GM18909 (cell line): ENCODE measurements at regions not wholly inside any gene's neighbourhood (a gene's known extent, or its start where the extent isn't known, plus 50 kb on each side); places are given as distances from the start of the nearest gene placed in this dataset.
"Not testable (repeated sequence)": the region's sequence is repeated elsewhere in the genome, so short reads cannot be mapped to it uniquely, and the experiment has no call there.

Experiments used
- ATAC-seq: cut with Tn5 transposase; IDR thresholded peaks from one replicate; pipeline ENCODE4 v1.9.1; 2021; ENCODE audit warnings: mild to moderate bottlenecking; ENCODE audit not compliant: unreplicated experiment, poor library complexity

DNA sequence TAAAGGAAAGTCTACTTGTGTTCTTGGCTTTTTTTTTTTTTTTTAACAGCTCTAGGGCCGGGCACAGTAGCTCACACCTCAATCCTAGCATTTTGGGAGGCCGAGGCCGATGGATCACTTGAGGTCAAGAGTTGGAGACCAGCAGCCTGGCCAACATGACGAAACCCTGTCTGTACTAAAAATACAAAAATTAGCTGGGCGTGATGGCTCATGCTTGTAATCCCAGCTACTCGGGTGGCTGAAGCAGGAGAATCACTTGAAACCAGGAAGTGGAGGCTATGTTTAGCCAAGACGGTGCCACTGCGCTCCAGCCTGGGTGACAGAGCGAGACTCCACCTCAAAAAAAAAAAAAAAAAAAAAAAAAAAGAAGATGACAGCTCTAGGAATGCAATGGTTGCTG, 169.9 kb downstream of the NEDD1 start:
- ATAC-seq, result not testable (repeated sequence)

DNA sequence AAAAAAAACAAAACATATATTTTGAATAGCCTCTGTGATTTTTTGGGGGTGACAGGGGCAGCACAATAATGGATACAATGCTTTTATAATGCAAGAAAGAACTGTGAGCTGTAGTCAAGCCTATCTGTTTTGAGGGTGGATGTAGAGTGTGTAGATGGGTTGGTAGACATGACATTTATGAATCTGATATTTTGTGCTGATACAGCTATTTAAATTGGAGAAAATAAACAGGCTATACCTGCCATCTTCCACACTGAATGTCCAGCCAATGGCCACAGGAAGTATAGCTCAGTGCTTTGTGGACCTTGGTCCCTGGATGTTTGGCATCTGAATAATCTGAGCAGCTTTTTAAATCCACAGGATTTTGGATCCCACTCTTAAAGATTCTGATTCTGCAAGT, 175.0 kb downstream of the NEDD1 start:
- no peak for ATAC-seq

DNA sequence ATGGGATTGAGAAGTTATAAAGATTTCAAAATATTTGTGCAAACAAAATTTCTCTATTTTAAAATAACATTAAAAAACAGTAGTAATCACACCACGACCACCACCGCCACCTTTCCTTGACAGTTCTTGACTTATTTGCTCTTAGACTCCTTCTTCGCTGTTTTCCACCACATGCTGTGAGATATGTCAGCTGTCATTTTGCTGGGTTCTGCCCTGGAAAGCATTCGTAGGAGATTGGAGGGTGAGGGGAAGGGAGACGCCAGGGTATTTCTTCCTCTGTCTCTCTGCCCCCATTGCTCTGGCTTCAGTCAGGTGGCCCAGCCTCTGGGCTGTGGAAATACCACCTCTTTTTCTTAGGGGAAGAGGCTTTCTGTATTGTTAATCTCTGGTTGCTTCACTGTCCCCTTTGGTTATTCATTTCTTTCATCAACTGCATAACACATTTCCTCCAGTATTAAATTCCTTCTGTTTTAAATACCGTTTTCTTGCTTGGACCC, 186.2 kb downstream of the NEDD1 start:
- no peak for ATAC-seq

GRCh38 chr12:97097734-97098133, 190.7 kb downstream of the NEDD1 start:
- no peak for ATAC-seq

GRCh38 chr12:97109441-97109840, 202.4 kb downstream of the NEDD1 start:
- no peak for ATAC-seq

GRCh38 chr12:97112136-97112535, 205.1 kb downstream of the NEDD1 start:
- no peak for ATAC-seq

GRCh38 chr12:97118796-97119375, 211.8 kb downstream of the NEDD1 start:
- ATAC-seq, result no peak

- ATAC-seq, result no peak
These were observed 220.0 kb downstream of the NEDD1 start for GRCh38 chr12:97127061-97127460.

- ATAC-seq, result no peak
These were observed 224.3 kb downstream of the NEDD1 start for GRCh38 chr12:97131220-97131981.

- no peak for ATAC-seq
These were observed 225.2 kb downstream of the NEDD1 start for GRCh38 chr12:97132270-97132669.

GRCh38 chr12:97134495-97134894, 227.4 kb downstream of the NEDD1 start:
- no peak for ATAC-seq

GRCh38 chr12:97140355-97140754, 233.3 kb downstream of the NEDD1 start:
- no peak for ATAC-seq

- no peak for ATAC-seq
These were observed 235.8 kb downstream of the NEDD1 start for GRCh38 chr12:97142737-97143410.

- ATAC-seq, result peak; percentile 100
These were observed 242.0 kb downstream of the NEDD1 start for GRCh38 chr12:97148941-97149559.

GRCh38 chr12:97151481-97151880, 244.4 kb downstream of the NEDD1 start:
- no peak for ATAC-seq

GRCh38 chr12:97159377-97159776, 252.3 kb downstream of the NEDD1 start:
- no peak for ATAC-seq

GRCh38 chr12:97160277-97160676, 253.2 kb downstream of the NEDD1 start:
- no peak for ATAC-seq

GRCh38 chr12:97162173-97162572, 255.1 kb downstream of the NEDD1 start:
- ATAC-seq, result no peak

GRCh38 chr12:97164936-97165335, 257.9 kb downstream of the NEDD1 start:
- ATAC-seq, result no peak

DNA sequence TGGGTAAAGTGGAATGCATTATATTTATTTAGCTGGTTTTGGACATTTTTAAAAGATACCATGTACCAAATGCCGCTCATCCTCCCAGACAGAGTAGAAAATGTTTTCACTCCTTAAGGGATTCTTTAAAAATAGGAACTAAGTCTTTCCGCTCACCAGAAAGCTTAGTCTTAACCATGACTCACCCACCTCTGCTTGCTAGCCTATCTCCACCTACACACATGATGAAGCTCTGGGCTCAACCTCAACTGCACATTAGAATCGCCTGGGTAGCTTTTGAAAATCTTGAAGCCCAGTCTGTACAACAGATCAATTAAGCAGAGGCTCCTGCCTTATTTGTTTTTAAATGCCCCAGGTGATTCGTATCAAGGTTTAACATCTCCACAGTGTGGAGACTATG, 260.5 kb downstream of the NEDD1 start:
- no peak for ATAC-seq

GRCh38 chr12:97168804-97169203, 261.7 kb downstream of the NEDD1 start:
- no peak for ATAC-seq
